K562 (cell line): ENCODE measurements at regions not wholly inside any gene's neighbourhood (a gene's known extent, or its start where the extent isn't known, plus 50 kb on each side); places are given as distances from the start of the nearest gene placed in this dataset.

ENCODE experiments used
- CEBPB ChIP-seq: fragments of 450-650 bp; IDR thresholded peaks from 2 replicates; pipeline ENCODE4 v1.6.1; 2016; ENCODE audit warnings: missing genetic modification characterization, missing compliant biosample characterization
- HMGN3 ChIP-seq: IDR thresholded peaks from 2 replicates; pipeline ENCODE4 v1.6.1; 2011; ENCODE audit warnings: borderline replicate concordance, low read depth, mild to moderate bottlenecking, mixed read lengths, low read length; ENCODE audit not compliant: insufficient read length; ENCODE audit errors: extremely low read depth
- KAT8 ChIP-seq: fragments of 450-650 bp; IDR thresholded peaks from 2 replicates; pipeline ENCODE4 v1.6.1; 2016; ENCODE audit warnings: low read depth, mild to moderate bottlenecking
- MGA ChIP-seq: fragments of 450-650 bp; IDR thresholded peaks from 2 replicates; pipeline ENCODE4 v1.6.1; 2016; ENCODE audit warnings: mild to moderate bottlenecking, moderate library complexity

GRCh38 chr16:51248217-51248616 lies 97.1 kb upstream of the SALL1 start (continued):
- TF ChIP-seq MGA (no peak), HMGN3 (no peak), KAT8 (no peak), CEBPB (no peak)
- TF ChIP-seq, all 486 proteins: peak for 0
